GM18868 (cell line): ENCODE measurements at regions not wholly inside any gene's neighbourhood (a gene's known extent, or its start where the extent isn't known, plus 50 kb on each side); places are given as distances from the start of the nearest gene placed in this dataset.
A peak's percentile ranks its signal among the peaks of the same experiment; 100 is the strongest.
"Not testable (repeated sequence)": the region's sequence is repeated elsewhere in the genome, so short reads cannot be mapped to it uniquely, and the experiment has no call there.

Experiments
- ATAC-seq: cut with Tn5 transposase; IDR thresholded peaks from one replicate; pipeline ENCODE4 v1.9.1; 2021; ENCODE audit warnings: mild to moderate bottlenecking, moderate library complexity; ENCODE audit not compliant: unreplicated experiment

DNA sequence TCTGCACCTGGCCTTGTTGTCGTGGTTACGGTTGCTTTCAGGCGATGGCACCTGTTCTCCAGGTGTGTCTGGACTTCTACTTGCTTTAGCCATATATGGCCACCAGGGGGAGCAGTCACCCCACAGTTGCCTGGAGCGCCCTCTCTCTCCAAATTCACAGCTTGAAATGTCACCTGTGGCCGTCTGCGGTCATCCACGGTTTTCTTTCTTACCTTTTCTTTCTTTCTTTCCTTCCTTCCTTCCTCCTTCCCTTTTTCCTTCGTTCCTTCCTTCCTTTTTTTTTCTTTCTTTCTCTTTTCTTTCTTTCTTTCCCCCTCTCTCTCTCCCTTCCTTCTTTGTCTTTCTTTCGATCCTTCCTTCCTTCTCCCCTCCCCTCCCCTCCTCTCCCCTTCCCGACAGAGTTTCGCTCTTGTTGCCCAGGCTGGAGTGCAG, 150.5 kb upstream of the VKORC1L1 start:
- peak; percentile 74 for ATAC-seq

DNA sequence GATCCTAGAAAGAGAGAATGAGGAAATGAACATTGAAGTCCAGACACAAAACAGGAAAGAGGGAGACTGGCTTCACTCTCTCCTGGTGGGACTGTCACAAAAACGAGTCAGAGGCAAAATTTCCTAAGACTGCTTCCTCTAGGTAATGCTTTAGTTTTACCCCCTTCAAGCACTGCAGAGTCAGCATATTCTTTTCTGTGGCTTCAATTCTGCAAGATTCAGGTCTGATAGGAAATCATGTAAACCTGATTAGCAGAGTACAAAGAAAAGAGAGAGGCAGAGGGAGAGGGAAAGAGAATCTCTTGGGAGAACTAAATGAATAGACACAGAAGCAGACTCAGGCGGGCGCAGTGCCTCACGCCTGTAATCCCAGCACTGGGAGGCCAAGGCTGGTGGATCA, 145.7 kb upstream of the VKORC1L1 start:
- not testable (repeated sequence) for ATAC-seq

DNA sequence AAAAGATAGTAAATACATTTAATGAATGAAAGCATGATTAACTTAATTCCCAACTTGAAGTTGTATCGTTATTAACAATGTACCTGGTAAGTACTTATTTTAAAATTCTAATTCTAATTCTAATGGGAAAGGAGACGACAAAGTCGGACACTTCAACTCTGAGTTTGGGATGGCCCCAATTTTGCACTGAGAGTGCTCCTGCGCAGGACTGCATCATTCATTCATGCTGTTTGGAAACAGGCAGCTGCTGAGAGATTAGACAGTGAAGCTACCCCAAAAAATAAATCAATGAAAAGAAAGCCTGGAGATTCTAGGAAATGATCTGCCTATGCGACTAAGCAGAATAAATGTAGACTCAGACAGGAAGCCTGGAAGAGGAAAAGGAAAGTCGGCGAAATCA, 141.7 kb upstream of the VKORC1L1 start:
- ATAC-seq: no peak

DNA sequence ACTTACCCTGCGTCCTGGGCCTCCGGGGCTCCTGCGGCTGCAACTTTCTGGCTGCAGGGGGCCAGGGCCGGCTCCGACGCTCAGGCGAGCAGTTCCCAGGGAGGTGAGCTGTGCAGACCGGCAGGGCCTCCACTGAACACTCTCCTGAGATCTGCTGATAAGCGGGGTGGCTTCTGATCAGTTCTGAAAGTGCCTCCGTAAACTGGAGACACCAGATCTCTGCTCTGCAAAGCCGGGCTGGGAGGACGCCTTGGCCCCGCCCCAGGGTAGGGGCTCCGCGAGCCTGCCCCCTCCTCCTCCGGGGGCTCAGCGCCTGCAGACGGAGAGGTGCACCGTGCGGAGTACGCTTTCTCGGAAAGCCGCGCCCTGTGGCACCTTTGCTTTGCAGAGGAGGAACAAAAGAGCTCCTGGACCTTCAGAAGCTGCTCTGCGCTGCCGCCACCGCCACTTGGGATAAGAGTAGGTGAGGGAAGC, 141.3 kb upstream of the VKORC1L1 start:
- ATAC-seq: no peak

DNA sequence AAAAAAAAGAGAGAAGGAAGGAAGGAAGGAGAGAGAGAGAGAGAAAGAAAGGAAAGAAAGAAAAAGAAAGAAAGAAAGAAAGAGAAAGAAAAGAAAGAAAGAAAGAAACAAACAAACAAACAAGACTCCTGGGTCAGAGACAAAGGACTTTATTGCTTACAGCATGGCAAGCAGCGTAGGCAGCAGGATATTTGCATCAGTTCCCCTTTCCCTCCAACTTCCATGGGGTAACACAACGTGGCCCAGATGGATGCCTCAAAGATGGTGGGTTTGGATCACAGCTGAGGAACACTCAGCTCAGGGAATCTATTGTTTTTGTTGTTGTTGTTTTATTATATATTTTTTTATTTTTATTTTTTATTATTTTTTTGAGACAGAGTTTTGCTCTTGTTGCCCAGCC, 128.5 kb upstream of the VKORC1L1 start:
- ATAC-seq: no peak

DNA sequence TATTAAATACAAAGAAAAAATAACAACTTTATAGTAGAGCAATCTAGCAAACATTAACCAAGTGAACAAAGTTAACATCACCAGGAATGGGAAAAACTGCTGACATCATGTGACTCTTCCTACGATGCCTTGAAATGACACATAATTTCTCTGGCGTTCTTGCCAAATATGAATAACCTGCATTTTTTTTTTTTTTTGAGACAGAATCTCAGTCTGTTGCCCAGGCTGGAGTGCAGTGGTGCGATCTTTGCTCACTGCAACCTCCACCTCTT, 126.5 kb upstream of the VKORC1L1 start:
- no peak for ATAC-seq

DNA sequence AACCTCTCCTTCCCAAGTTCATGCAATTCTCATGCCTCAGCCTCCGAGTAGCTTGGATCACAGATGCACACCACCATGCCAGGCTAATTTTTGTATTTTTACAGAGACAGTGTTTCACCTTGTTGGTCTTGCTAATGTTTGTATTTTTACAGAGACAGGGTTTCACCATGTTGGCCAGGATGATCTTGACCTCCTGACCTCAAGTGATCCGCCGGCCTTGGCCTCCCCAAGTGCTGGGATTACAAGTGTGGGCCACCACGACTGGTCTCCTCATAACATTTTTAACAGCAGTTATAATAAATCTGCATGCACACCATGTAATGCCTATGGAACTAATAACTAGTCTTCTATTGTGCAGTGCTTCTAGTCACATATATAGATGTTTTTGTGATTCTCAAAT, 123.8 kb upstream of the VKORC1L1 start:
- no peak for ATAC-seq

DNA sequence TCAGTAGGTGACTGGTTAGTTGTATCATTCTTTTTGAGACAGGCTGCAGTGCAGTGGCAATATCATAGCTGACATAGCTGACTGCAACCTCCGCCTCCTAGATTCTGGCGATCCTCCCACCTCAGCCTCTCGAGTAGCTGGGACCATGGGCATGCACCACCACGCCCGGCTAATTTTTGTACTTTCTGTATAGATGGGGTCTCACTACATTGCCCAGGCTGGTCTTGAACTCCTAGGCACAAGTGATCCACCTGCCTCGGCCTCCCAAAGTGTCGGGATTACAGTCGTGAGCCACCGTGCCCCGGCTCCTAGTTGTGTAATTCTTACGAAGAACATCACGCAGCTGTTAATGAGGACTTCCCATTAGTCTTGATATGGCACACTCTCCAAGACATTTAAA, 123.4 kb upstream of the VKORC1L1 start:
- no peak for ATAC-seq

DNA sequence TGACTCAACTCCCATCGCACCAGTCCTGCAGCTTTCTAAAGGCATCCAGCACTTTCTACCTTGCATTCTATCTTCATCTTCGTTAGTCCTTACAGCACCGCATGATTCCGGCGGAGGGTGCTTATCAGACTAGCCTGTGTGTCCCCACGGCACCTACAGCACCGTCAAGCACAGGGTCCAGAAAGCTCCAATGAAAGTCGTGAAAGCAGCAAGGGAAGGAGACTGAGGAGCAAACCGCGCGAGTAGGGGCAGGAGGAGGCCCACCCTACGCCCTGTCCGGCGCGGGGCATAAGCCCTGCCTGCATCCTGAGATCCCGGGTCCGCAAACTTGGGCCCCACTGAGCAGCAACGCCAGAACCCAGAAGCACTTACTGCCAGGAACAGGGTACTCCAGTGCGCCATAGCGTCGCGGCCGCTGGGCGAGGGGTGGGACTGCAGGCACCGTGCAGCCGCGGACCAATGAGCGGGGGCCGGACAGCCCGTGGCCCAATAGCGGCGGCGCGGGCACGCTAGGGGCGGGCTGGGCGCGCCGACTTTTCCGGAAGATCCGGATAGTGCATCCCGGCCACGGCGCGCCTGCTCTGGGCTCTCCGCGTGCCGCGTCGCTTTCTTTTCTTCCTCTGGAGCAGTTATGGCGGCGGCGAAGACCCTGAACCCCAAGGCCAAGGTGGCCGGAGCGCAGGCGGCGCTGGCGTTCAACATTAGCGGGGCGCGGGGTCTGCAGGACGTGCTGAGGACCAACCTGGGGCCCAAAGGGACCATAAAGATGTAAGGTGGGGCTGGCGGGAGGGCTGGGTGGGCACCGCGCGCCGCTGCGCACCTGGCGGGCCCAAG, 122.1 kb upstream of the VKORC1L1 start:
- ATAC-seq: peak; percentile 99

DNA sequence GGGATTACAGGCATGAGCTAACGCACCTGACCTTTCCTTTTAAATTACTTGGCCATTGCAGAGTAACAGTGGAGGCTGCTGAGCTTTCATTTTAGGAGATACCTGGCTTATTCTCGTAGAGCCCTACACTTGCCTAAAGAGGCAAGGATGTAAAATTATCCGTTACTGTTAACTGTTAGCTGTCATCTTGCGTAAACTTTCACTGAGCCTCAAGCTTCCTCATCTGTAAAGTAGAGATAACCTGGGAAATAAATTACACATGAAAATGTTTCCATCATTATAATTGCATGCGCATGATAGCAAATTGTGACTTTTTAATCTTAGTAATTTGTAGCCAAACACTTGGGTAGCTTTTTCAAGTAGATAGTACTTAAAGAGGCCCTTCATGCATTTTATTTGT, 118.8 kb upstream of the VKORC1L1 start:
- not testable (repeated sequence) for ATAC-seq

DNA sequence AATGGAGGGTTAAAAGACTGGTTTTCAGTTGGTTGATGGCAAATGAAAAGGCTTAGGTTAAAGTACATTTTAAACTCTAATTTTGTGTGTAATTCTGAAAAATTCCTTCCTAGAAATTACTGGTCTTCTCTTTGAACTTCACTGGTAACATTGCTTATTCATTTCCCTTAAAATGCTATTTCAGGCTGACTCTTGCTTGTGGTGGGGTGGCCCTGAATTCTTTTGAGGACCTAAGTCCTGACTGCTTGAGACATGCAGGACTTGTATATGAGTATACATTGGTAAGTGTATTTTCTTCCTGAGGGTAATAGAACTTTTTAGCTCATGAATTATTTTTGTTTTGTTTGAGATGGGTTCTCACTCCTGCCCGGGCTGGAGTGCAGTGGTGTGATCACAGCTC, 113.9 kb upstream of the VKORC1L1 start:
- not testable (repeated sequence) for ATAC-seq

DNA sequence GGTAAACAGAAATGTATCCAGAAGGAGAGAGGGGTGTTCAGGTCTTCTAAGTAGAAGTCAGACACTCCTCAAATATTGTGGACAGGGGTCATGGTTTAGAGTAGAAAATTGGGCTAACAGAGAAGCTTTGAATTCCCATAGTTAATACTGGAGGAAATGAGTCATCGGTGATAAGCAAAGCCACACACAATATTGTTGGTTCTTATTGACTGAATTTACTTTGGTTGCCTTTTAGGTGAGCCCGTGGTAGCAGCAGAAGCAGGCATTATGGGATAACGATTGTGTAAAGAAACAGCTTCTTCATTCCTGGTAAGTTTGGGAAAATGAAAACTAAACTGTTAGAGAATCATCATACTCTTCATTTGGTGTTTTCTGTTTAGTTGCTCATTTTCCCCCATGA, 110.2 kb upstream of the VKORC1L1 start:
- ATAC-seq: not testable (repeated sequence)

DNA sequence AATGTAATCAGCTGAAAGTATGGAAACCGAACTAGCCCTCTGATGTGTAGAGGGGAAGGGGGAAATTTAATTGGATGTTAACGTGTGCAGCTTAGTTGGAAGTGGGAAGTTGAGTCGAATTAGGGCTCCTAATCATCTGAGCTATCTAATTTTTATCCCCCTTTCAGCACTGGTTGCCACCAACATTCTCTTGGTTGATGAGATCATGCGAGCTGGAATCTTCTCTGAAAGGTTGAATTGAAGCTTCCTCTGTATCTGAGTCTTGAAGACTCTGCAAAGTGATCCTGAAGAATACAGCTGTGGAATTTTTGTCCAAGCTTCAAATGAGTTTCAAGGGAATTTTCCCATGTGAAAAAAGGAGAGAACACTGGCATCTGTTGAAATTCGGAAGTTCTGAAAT, 109.8 kb upstream of the VKORC1L1 start:
- not testable (repeated sequence) for ATAC-seq

DNA sequence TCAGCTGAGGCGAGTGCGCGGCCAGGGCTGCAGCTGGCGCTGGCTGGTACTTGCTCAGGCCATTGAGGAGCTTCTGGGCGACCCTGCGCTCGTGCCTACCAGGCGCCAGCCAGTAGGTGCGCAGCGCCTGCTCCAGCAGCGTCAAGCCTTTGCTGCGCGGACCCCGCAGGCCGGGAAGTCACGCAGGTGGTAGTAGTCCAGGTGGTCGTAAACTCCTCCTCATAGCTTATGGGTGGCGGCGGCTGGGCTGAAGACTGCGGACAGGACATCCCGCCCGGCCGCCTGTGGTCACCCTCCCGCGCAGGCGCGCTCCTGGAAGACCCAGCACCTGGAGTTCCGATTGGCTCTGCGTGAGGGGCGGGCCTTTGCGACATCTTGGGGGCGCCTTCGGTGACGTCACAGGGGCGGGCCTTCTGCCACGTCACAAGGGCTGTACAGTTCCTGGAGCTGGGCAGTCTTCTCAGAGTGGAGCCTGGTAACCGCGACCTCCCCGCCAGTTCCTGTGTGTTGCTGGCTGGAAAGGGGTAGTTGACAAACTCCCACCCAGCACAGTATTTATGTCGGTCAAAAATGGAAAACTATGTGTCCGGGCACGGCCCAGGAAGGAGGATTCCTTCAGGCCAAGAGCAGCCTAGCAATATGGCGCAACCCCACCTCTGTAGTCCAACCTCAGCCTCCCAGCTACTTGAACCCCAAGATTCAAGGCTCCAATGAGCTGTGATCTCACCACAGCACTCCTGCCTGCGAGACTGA, 102.2 kb upstream of the VKORC1L1 start:
- peak; percentile 100 for ATAC-seq

DNA sequence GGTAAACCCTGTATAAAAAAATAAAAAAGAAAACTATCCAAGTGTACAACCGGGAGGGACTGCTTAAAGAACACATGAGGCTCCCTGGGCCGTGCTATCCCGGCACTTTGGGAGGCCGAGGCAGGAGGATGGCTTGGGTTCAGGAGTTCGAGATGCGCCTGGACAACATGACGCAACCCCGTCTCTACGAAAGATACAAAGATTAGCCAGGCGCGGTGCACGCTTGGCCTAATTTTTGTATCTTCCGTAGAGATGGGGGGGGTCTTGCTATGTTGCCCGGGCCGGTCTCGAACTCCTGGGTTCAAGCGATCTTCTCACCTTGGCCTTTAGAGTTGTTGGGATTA, 101.7 kb upstream of the VKORC1L1 start:
- ATAC-seq: not testable (repeated sequence)

DNA sequence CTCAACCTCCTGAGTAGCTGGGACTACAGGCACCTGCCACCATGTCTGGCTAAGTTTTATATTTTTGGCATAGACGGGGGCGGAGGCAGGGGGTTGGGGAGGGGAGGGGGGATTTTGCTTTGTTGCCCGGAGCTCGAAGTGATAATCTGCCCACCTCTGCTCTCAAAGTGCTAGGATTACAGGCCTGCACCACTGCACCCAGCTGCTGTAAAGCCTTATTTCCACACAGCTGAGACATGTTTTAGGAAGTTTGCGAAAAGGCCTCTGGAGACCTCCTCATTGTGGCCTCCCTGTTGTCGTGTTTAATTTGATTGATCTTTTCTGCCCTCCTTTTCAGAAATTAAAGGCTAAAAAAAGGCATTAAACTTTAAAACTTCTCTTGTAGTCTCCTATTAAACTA, 96.2 kb upstream of the VKORC1L1 start:
- not testable (repeated sequence) for ATAC-seq

DNA sequence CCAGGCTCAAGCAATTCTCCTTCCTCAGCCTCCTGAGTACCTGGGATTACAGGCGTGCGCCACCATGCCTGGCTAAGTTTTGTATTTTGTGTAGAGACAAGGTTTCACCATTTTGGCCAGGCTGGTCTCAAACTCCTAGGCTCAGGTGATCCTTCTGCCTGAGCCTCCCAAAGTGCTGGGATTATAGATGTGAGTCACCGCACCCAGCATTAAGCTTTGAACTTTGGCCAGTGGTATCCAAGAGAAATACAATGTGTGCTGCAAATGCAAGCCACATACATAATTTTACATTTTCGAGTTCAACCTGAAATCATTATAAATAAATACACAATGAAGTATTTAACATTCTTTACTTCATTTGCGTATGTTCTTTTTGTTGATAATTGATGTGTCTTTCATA, 82.9 kb upstream of the VKORC1L1 start:
- not testable (repeated sequence) for ATAC-seq

DNA sequence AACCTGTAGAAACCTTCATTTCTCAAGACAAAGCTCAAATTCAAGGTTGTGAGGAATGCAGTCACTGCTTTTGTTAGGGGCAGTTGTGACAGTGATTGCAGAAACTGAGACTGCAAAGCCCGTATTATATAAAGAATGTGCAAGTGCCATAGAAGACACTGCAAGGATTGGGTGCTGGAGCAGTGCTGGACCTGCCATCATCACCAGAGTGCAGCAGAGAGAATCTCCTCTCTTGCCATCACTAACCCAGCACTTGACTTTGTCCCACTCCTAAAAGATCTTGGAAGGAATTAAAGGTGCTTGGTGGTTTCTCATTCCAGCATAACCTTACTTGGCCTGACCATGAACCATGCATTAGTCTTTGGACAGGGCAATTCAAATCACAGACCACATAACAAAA, 81.1 kb upstream of the VKORC1L1 start:
- ATAC-seq: not testable (repeated sequence)

DNA sequence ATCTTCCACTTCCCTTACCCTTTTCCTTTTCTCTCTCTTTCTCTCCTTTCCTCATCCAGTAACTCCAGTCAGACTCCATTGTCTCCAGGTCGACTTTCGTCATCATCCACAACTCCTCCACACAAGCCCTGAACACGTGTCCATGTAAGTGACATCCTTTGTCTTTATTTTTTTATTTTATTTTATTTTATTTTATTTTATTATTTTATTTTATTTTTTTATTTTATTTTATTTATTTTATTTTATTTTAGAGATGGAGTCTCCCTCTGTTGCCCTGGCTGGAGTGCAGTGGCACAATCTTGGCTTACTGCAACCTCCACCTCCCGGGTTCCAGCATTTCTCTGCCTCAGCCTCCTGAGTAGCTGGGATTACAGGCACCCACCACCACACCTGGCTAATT, 80.1 kb upstream of the VKORC1L1 start:
- ATAC-seq: not testable (repeated sequence)

DNA sequence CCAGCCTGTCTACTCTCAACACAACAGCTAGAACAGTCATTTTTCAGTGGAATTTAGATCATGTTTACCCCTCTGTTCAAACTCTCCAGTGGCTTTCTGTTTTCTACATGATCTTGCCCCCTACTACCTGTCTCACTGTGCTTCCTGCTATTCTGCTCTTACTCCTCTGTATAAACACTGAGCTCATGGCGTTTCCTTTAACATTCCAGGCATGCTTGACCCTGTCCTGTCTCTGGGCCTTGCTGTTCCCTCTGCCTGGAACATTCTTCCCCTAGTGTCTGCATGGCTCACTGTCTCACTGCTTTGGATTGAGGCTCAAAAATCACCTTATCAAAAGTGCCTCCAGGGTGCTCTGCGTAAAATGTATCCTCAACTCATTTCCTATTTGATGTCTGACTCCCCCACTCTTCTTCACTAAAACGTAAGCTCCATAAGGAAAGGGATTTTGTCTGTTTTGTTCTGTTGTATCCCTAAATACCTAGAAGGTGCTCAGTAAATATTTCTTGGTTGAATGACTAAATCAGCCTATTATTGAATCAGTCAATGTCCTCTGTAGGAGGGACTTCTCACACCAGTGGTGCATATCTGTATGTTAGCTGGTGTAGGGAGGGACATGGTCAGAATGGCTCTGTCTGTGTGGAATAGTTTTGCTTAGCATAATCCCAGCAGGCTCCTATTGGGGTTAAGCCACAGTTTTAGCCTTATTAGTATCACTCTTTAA, 78.0 kb upstream of the VKORC1L1 start:
- not testable (repeated sequence) for ATAC-seq

DNA sequence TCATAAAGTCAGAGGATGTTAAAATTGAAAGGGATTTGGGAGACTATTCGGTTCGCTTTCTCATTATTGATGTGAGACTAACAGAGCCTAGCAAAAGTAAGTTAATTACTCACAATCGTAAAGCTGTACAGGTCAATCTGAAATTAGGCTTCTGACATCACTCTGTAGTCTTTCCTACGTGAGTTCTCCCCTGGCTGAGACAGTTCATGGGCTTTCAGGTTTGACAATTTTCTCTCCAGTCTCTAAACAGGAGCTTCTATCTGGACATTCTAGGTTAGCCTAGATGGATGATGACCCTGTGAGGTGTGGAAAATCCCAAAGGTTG, 77.5 kb upstream of the VKORC1L1 start:
- ATAC-seq: not testable (repeated sequence)

DNA sequence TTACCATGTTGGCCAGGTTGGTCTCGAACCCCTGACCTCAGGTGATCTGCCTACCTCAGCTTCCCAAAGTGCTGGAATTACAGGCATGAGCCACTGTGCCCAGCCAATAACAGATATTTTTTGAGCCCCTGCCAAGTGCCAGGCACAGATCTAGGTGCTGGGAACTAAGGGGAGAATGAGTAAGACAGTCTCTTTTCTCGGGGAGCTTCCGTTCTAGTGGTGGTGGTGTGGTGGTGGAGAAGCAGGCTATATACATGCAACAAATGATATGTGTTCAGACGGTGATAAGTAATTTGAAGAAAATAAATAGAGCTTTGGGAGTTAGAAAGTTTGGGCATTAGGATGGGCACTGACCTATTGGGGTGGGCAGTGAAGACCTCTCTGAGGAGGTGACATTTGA, 76.7 kb upstream of the VKORC1L1 start:
- no peak for ATAC-seq
